GM12891 (cell line): ENCODE measurements at regions not wholly inside any gene's neighbourhood (a gene's known extent, or its start where the extent isn't known, plus 50 kb on each side); places are given as distances from the start of the nearest gene placed in this dataset.

Source experiments
- DNase-seq: peaks from one replicate; pipeline ENCODE4 v3.0.0; 2011; ENCODE audit warnings: low spot score; ENCODE audit not compliant: insufficient read length
- FAIRE-seq: peaks from 2 replicates; lab custom pipeline; 2011; peaks lifted over from hg19 to GRCh38; lab: Jason Lieb, UNC
- PAX5 ChIP-seq: IDR thresholded peaks from 2 replicates; pipeline ENCODE4 v1.6.1; 2011; ENCODE audit warnings: low read length, moderate library complexity, mild to moderate bottlenecking; ENCODE audit not compliant: insufficient read depth, severe bottlenecking
- POLR2A ChIP-seq: IDR thresholded peaks from 2 replicates; pipeline ENCODE4 v1.6.1; 2011; ENCODE audit warnings: low read depth, low read length, control low read depth
- POLR2AphosphoS5 ChIP-seq: IDR thresholded peaks from 2 replicates; pipeline ENCODE4 v1.6.1; 2011; ENCODE audit warnings: low read depth, low read length, control low read depth
- POU2F2 ChIP-seq: IDR thresholded peaks from 2 replicates; pipeline ENCODE4 v1.6.1; 2011; ENCODE audit warnings: low read depth, mild to moderate bottlenecking, control low read depth, low read length, moderate library complexity
- SPI1 ChIP-seq: IDR thresholded peaks from 2 replicates; pipeline ENCODE4 v1.6.1; 2011; ENCODE audit warnings: low read depth, low read length, control low read depth
- TAF1 ChIP-seq: IDR thresholded peaks from 2 replicates; pipeline ENCODE4 v1.6.1; 2011; ENCODE audit warnings: low read depth, low read length, control low read depth

DNA sequence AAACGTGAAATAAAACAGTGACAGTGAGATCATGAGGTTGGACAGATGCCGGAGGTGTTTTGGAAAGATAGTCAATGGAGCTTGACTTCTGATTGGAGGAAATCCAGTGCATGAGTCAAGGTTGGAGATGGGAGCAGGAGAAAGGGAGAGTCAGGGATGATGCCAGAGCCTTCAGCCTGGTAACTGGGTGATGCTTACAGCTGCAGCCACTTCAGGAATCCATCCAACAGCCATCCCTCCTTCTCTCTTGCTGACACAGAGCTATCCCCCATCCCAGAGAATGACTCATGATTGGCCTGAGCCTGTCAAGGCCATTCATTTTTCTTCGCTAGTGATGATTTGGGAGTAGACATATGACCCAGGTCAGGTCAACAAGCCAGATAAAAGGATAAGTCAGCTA lies 112.8 kb downstream of the SAMD5 start:
- no peak for FAIRE-seq
- DNase-seq, result no peak
- TF ChIP-seq TAF1 (no peak), SPI1 (no peak), POLR2A (no peak), POU2F2 (no peak), PAX5 (no peak), POLR2AphosphoS5 (no peak)

DNA sequence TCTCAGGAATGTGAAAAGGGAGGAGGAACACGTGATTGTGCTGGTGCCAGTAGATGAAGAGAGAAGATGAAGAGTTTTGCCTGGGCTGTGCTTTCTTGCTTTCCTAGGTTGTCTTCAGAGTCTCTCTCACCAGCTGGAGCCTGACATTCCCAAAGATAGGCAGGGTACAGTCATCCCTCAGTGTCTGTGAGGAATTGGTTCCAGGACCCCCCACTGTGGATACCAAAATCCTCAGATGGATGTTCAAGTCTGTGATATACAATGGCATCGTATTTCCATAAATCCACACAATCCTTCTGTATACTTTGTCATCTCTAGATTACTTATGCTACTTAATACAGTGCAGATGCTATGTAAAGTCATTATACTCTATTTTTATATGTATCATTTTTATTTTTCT lies 113.5 kb downstream of the SAMD5 start:
- TF ChIP-seq POU2F2, result no peak
- TF ChIP-seq PAX5, result no peak
- no peak for TF ChIP-seq POLR2A
- TF ChIP-seq SPI1, result no peak
- no peak for TF ChIP-seq POLR2AphosphoS5
- TF ChIP-seq TAF1, result no peak
- DNase-seq, result no peak
- FAIRE-seq, result no peak

DNA sequence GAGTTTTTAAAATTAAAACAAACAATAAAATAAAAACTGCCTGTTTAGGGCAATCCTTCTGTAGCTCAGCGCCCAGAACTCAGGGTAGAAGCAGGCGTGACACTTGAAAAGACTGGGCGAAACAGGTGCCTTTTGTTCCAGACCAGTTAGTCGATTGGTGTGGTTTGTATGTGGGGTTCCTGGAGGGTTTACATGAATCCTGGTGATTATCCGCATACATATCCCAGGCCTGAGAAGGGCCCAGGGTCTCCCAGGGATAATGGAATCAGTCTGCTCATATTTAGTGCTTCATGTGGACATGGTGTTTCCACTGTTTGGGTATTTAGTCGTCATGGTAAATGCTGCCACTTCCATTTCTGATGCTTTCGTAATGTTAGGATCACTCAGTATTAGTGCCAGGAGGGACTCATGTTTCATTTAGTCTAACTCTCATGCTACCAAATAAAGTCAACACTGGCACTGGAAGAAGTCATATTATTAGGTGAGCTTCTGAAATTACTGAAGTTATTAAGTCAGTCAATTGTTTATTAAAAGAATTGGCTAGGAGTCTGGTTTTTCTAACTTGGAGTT lies 116.5 kb downstream of the SAMD5 start:
- TF ChIP-seq POLR2AphosphoS5, result no peak
- no peak for TF ChIP-seq TAF1
- TF ChIP-seq SPI1, result no peak
- no peak for TF ChIP-seq POU2F2
- no peak for TF ChIP-seq POLR2A
- no peak for TF ChIP-seq PAX5
- FAIRE-seq, result no peak
- no peak for DNase-seq

DNA sequence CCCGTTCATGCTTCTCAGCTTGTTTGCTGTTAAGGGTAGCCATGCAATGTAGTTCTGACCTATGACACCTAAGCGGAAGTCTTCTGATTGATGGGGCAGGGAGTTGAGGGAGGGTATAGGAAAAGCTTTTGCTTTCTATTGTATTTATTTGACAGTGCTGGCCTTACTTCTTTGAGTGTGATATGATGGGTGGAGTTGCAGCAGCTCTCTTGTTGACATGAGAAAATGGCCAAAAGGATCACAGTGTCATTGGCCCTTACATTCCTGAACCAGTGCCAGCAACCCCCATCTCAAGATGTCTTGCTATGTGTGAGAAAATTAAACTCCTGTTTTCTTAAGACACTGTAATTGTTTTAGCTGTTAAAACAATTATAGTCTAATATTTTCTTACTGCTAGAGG lies 117.5 kb downstream of the SAMD5 start:
- TF ChIP-seq POU2F2 (no peak), PAX5 (no peak), POLR2A (no peak), TAF1 (no peak), POLR2AphosphoS5 (no peak), SPI1 (no peak)
- no peak for DNase-seq
- FAIRE-seq, result no peak

DNA sequence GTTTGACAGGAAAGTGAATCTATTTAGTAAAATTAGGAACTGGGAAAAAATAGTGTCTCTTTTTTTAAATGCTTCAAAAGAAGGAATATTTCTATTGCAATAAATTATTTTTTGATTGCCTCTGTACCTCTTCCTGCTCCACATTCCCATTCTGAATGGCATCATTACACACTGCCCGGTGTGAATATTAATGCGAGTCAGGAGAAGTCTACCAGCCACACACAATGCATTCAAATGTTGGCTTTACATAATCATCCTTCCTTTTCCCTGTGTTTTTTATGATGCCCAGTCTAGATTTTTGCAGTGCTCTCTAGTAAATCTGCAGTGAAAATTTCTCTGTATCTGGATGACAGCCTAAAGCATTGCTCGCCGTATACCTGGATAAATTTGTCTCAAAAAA lies 118.9 kb downstream of the SAMD5 start:
- DNase-seq (no peak), FAIRE-seq (no peak)
- TF ChIP-seq PAX5, result no peak
- TF ChIP-seq POLR2A, result no peak
- no peak for TF ChIP-seq POLR2AphosphoS5
- TF ChIP-seq SPI1, result no peak
- no peak for TF ChIP-seq POU2F2

DNA sequence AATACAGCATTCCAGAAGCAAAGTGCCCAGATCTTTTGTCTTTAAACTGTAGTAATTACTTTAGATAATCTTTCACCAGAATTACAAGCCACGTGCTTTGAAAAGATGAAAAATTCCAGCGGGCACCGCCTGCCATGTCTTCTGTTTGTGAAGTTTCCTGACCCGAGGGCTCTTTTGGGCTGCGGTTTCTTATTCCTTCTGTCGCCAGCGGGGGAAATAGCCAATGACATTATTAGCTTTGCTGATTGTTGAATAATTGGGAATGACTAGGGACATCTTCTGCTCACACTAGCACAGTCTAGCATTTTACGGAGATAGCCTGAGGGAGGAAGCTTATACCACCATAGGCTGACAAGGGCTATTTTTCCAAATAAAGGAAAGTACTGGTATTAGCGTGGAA lies 124.7 kb downstream of the SAMD5 start:
- TF ChIP-seq POLR2A, result no peak
- TF ChIP-seq TAF1, result no peak
- TF ChIP-seq POU2F2, result no peak
- TF ChIP-seq PAX5, result no peak
- TF ChIP-seq POLR2AphosphoS5, result no peak
- TF ChIP-seq SPI1, result no peak
- FAIRE-seq (no peak), DNase-seq (no peak)

DNA sequence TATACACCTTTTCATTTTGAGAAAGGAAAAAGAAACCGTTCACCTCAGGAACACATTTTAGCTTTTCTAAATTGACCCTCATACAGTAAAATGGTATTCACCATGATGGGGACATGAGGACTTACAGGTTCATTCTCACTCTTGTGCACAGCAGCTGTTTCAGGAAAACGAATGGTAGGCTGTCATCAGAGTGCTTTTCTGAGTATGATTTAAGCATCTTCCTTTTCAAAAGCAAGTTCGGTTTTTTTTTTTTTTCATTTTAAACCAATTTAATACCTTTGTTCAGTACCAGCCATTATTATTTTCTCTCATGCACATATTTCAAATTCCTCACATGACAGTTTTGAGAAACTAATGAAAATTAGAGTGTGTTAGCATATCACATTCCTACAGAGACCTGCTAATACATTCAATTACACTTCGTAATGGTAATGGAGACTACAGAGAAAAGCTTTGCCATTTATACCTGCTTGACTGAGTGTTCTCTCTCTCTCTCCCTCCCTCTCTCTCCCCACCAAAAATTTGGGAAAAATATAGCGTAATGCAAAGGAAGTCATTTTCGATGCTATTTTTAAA lies 129.2 kb downstream of the SAMD5 start:
- FAIRE-seq, result no peak
- TF ChIP-seq PAX5 (no peak), POLR2AphosphoS5 (no peak), SPI1 (no peak), POLR2A (no peak), TAF1 (no peak), POU2F2 (no peak)

DNA sequence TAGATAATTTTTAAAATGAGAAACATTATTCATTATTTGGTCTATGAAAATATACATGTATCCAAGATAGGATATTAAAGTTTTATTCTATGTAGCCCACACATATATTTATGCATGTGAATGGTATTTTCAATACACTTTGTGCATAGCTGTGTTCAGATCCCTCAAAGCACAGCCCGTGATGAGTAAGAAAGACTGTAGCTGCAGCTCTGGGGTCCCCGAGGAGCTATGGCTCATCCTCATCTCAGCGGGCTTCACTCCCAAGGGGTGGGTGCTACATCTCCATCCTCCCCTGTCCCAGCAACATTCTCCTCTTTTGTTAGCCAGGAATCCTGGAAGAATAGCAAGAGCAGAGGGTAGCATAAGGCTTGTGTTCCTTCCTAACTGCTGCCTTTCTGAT lies 130.8 kb downstream of the SAMD5 start:
- no peak for DNase-seq
- TF ChIP-seq POLR2A, result no peak
- no peak for TF ChIP-seq POU2F2
- TF ChIP-seq SPI1, result no peak
- TF ChIP-seq PAX5, result no peak
- no peak for TF ChIP-seq POLR2AphosphoS5
- no peak for TF ChIP-seq TAF1
- no peak for FAIRE-seq

More for the DNA sequence above, 129.2 kb downstream of the SAMD5 start:
- no peak for DNase-seq

DNA sequence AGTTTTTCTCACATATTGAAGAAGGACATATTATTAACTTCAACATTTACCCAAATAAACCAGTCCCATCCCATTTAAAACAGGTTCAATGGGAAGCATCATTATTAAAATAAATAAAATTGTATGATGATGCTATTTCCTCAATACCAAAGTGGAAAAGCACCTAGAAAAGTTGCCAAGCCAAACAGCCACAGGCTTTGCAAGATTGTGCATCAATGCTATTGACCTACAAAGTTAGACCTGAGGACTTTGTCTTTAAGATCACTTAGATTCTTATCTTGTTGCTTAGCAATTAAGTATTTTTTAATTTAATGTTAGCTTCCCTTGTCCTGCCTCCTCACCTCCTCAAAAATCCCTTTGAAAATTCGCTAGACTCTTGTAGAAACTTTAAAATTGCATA lies 132.1 kb downstream of the SAMD5 start:
- no peak for TF ChIP-seq POLR2AphosphoS5
- TF ChIP-seq PAX5, result no peak
- no peak for TF ChIP-seq TAF1
- TF ChIP-seq SPI1, result no peak
- TF ChIP-seq POU2F2, result no peak
- no peak for TF ChIP-seq POLR2A
- DNase-seq, result no peak
- no peak for FAIRE-seq

DNA sequence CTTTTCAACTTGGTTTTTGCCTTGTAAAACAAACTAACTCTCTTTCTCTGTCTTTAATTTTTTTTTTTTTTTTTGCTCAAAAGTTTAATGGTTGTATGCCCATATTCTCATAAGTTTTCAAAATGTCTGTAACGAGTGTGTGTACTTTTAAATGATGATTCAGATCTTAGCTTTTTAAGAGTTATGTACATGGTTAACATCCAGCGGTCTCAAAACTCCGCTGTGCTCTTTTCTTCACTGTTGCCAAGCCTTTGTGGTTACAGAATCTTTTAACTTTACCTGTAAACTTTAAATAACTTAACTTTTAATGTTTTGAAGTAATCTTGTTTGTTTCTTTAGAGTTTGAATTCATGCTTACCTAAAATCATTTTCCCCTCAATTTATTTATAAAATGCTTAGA lies 133.0 kb downstream of the SAMD5 start:
- no peak for FAIRE-seq
- no peak for DNase-seq
- TF ChIP-seq POLR2AphosphoS5 (no peak), POU2F2 (no peak), TAF1 (no peak), SPI1 (no peak), POLR2A (no peak), PAX5 (no peak)
